Type B pancreatic cell (in vitro differentiated cells): ENCODE measurements at regions not wholly inside any gene's neighbourhood (a gene's known extent, or its start where the extent isn't known, plus 50 kb on each side); places are given as distances from the start of the nearest gene placed in this dataset.
"Not testable (repeated sequence)": the region's sequence is repeated elsewhere in the genome, so short reads cannot be mapped to it uniquely, and the experiment has no call there.

Experiments used
- DNase-seq: peaks from one replicate; pipeline ENCODE4 v3.0.0; 2021; ENCODE audit warnings: mixed read lengths; ENCODE audit not compliant: unreplicated experiment; ENCODE audit errors: extremely low spot score
- H3K27ac Mint-ChIP-seq: 2 replicates; pipeline ENCODE4 v1.8.0; 2021; ENCODE audit warnings: mild to moderate bottlenecking, mixed read lengths
- H3K27me3 Mint-ChIP-seq: 2 replicates; pipeline ENCODE4 v1.8.0; 2021; ENCODE audit warnings: mixed read lengths
- H3K36me3 Mint-ChIP-seq: 2 replicates; pipeline ENCODE4 v1.8.0; 2021; ENCODE audit warnings: mixed read lengths
- H3K4me1 Mint-ChIP-seq: one replicate; pipeline ENCODE4 v1.8.0; 2021; ENCODE audit warnings: mixed read lengths; ENCODE audit not compliant: unreplicated experiment
- H3K4me3 Mint-ChIP-seq: 2 replicates; pipeline ENCODE4 v1.8.0; 2021; ENCODE audit warnings: mild to moderate bottlenecking, mixed read lengths
- H3K9me3 Mint-ChIP-seq: 2 replicates; pipeline ENCODE4 v1.8.0; 2021; ENCODE audit warnings: mixed read lengths
- TF ChIP-seq, protein P1 (sequence below): fragments of 200-600 bp; sonication (generic); conservative IDR thresholded peaks from 2 replicates; pipeline ENCODE4 v1.5.0; 2021; ENCODE audit warnings: antibody characterized with exemption, mild to moderate bottlenecking

DNA sequence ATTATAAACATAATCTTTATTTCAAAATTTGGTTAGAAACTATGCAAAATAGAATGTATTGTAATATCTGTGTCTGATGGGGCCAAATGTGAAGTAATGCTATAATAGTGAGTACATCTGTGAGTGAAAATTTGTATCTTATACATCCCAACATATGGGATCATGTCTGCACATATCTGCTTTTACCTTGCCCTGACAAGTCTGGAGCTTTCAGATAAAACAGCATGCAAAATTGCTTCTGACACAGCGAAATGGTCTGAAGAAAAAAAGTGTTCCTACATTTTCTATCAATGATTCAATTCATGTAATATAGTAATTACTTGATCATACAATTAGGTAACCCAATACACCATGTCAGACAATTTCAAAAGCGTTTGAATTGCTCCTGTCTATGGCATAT, 58.1 kb upstream of the P3H2 start:
- no peaks in the 10 kb centered on the region for H3K36me3 Mint-ChIP-seq
- no peaks in the 10 kb centered on the region for H3K9me3 Mint-ChIP-seq
- no peak overlapping the region for H3K27ac Mint-ChIP-seq
- H3K27me3 Mint-ChIP-seq = no peaks in the 10 kb centered on the region
- DNase-seq = no peak
- TF ChIP-seq, protein P1, sequence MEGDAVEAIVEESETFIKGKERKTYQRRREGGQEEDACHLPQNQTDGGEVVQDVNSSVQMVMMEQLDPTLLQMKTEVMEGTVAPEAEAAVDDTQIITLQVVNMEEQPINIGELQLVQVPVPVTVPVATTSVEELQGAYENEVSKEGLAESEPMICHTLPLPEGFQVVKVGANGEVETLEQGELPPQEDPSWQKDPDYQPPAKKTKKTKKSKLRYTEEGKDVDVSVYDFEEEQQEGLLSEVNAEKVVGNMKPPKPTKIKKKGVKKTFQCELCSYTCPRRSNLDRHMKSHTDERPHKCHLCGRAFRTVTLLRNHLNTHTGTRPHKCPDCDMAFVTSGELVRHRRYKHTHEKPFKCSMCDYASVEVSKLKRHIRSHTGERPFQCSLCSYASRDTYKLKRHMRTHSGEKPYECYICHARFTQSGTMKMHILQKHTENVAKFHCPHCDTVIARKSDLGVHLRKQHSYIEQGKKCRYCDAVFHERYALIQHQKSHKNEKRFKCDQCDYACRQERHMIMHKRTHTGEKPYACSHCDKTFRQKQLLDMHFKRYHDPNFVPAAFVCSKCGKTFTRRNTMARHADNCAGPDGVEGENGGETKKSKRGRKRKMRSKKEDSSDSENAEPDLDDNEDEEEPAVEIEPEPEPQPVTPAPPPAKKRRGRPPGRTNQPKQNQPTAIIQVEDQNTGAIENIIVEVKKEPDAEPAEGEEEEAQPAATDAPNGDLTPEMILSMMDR = no peak
- H3K4me1 Mint-ChIP-seq = peaks cover 6% of the 10 kb centered on the region
- H3K4me3 Mint-ChIP-seq = no peak overlapping the region

DNA sequence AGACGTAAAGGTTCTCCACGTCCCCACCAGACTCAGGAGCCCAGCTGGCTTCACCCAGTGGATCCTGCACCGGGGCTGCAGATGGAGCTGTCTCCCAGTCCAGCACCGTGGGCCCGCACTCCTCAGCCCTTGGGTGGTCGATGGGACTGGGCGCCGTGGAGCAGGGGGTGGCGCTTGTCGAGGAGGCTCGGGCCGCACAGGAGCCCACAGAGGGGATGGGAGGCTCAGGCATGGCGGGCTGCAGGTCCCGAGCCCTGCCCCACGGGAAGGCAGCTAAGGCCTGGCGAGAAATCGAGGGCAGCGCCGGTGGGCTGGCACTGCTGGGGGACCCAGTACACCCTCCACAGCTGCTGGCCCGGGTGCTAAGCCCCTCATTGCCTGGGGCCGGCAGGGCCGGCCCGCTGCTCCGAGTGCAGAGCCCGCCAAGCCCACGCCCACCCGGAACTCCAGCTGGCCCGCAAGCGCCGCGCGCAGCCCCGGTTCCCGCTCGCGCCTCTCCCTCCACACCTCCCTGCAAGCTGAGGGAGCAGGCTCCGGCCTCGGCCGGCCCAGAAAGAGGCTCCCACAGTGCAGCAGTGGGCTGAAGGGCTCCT, 56.3 kb upstream of the P3H2 start:
- H3K36me3 Mint-ChIP-seq, H3K27me3 Mint-ChIP-seq, H3K4me1 Mint-ChIP-seq, H3K4me3 Mint-ChIP-seq, DNase-seq, H3K9me3 Mint-ChIP-seq, H3K27ac Mint-ChIP-seq: not testable (repeated sequence)

DNA sequence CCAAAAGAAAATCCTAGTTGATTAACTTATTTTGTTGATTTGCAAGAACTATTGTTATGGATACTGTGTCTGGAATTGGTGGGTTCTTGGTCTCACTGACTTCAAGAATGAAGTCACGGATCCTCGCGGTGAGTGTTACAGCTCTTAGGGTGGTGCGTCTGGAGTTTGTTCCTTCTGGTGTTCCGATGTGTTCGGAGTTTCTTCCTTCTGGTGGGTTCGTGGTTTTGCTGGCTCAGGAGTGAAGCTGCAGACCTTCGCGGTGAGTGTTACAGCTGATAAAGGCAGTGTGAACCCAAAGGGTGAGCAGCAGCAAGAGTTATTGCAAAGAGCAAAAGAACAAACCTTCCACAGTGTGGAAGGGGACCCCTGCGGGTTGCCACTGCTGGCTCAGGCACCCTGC, 55.4 kb upstream of the P3H2 start:
- not testable (repeated sequence) for H3K4me3 Mint-ChIP-seq, H3K4me1 Mint-ChIP-seq, H3K27ac Mint-ChIP-seq, DNase-seq, H3K36me3 Mint-ChIP-seq, H3K9me3 Mint-ChIP-seq, H3K27me3 Mint-ChIP-seq

DNA sequence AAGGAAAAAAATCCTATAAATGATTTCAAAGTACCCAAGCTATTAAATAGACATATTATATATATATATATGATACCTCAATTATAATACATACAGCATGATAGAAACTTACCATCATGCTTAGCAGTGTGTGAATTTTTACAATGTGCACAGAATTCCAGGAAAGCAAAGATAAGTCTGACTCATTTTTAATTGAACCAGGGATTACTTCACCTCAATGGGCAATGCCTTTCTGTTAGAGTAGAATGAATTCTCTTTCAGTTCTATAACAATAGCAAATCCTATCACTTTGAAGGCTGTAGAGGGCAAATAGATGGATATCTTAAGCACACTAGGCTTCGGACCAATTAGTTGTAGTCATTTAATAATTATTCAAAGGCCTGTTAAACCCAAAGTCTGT, 54.8 kb upstream of the P3H2 start:
- no peak for DNase-seq
- TF ChIP-seq, protein P1 = no peak
- no peaks in the 10 kb centered on the region for H3K9me3 Mint-ChIP-seq
- H3K36me3 Mint-ChIP-seq = no peaks in the 10 kb centered on the region
- no peak overlapping the region for H3K4me3 Mint-ChIP-seq
- H3K27me3 Mint-ChIP-seq = no peaks in the 10 kb centered on the region
- no peak overlapping the region for H3K27ac Mint-ChIP-seq
- H3K4me1 Mint-ChIP-seq = no peaks in the 10 kb centered on the region

DNA sequence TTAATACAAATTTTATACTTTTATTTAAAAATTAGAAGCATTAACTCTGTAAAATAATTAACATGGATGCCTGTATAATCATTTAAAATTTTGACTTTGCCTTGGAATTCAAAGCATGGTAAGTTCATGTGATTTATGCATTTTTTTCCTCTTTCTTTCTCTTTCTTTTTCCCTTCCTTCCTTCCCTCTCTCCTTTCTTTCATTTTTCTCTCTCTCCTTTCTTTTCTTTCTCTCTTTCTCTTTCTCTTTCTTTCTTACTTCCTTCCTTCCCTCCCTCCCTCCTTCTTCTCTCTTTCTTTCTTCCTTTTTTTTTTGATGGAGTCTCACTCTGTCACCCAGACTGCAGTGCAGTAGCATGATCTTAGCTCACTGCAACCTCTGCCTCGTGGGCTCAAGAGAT, 53.8 kb upstream of the P3H2 start:
- H3K36me3 Mint-ChIP-seq = no peaks in the 10 kb centered on the region

DNA sequence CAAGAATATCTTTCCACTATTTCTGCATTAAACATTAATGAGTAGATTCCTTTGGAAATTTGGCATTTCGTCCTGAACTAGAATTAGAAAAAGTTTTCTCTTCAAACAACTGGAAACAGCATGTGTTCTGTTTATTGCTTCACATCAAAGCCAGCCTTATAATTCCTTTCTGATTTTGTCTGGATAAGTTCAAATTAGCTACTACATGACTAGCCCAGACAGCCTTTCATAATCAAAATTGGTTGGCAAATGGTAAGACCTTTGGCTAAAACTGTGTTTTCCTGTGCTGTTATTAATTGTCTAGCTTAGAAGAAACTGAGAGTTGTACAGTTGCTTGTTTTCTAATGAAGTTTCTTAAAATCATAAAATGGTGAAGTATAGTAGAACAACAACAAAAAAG, 52.7 kb upstream of the P3H2 start:
- Mint-ChIP-seq H3K9me3 (no peaks in the 10 kb centered on the region), H3K27me3 (no peaks in the 10 kb centered on the region), H3K4me3 (no peak overlapping the region), H3K36me3 (no peaks in the 10 kb centered on the region), H3K27ac (no peak overlapping the region), H3K4me1 (no peaks in the 10 kb centered on the region)
- TF ChIP-seq, protein P1 = no peak
- DNase-seq = no peak

More for the DNA sequence above, 53.8 kb upstream of the P3H2 start:
- Mint-ChIP-seq H3K9me3 (no peaks in the 10 kb centered on the region), H3K27me3 (no peaks in the 10 kb centered on the region), H3K4me3 (no peak overlapping the region), H3K4me1 (no peaks in the 10 kb centered on the region), H3K27ac (no peak overlapping the region)
- TF ChIP-seq, protein P1 = no peak
- no peak for DNase-seq

DNA sequence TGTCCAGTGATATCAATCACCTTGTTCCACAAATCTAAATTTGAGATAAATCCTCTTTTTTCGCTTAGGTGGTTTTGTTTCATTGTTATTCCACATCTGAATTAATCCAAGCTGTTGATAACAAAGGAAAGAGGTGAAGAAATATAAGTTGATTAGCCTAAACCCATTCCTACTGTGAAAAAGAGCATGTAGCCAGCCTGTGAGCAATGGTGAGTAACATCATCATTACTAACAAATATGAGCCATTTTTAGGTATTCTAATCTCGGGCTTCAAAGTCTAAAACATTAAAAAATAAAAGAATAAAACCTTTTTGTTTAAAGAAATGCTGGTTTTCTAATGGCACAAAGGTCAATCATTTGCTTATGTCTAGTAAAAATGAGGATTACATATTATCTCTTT, 52.1 kb upstream of the P3H2 start:
- Mint-ChIP-seq H3K27ac (no peak overlapping the region), H3K4me1 (no peaks in the 10 kb centered on the region), H3K36me3 (no peaks in the 10 kb centered on the region), H3K9me3 (no peaks in the 10 kb centered on the region), H3K27me3 (no peaks in the 10 kb centered on the region), H3K4me3 (no peak overlapping the region)
- TF ChIP-seq, protein P1 = no peak
- DNase-seq = no peak
